Stimulated activated effector memory CD8-positive, alpha-beta T cell treated with anti-CD3 and anti-CD28 coated beads, Interleukin-12 subunit alpha, Interleukin-12 subunit beta, amount 100 ng/mL, for 72 hours (primary cell): ENCODE measurements at regions not wholly inside any gene's neighbourhood (a gene's known extent, or its start where the extent isn't known, plus 50 kb on each side); places are given as distances from the start of the nearest gene placed in this dataset.

ENCODE experiments used
- ATAC-seq: fragments of 150-1000 bp; cut with Tn5 transposase; 2 replicates; pipeline ENCODE4 v1.10.0; 2021
- DNase-seq, 2 donors: peaks; one replicate each; pipeline ENCODE4 v3.0.0; 2021 to 2022; ENCODE audit warnings: low spot score in 2 of 2
- H3K27ac Mint-ChIP-seq: one replicate; pipeline ENCODE4 v1.8.0; 2022; ENCODE audit warnings: mild to moderate bottlenecking, mixed read lengths
- H3K36me3 Mint-ChIP-seq: one replicate; pipeline ENCODE4 v1.8.0; 2022; ENCODE audit warnings: mild to moderate bottlenecking, mixed read lengths
- H3K4me1 Mint-ChIP-seq: one replicate; pipeline ENCODE4 v1.8.0; 2022; ENCODE audit warnings: mixed read lengths
- H3K4me3 Mint-ChIP-seq: one replicate; pipeline ENCODE4 v1.8.0; 2022; ENCODE audit warnings: mild to moderate bottlenecking, mixed read lengths
- H3K9me3 Mint-ChIP-seq: one replicate; pipeline ENCODE4 v1.8.0; 2022; ENCODE audit warnings: mixed read lengths

DNA sequence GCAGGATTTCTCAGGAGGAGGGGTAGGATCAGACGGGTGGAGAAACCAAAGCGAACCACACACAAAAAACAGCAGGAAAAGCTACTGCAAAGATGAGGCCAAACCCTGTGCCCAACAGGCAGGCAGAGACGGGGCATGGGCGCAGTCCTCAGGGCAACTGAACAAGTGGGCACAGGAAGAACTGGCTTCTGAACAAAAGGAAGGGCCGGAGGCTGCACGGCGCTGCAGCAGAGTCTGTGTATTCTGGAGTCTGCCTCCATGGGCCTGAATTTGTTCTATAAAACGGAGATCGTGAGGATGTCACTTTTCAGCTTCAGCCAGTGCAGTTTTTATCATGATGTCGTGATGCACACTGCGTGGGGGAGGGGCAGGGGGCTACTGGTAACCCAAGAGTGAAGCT, 1026.0 kb downstream of the TBC1D22A start:
- no peak for ATAC-seq
- no peaks in the 10 kb centered on the region for H3K9me3 Mint-ChIP-seq
- DNase-seq, result peak in 1 of 2 donors; percentile 33
- no peak overlapping the region for H3K27ac Mint-ChIP-seq
- H3K36me3 Mint-ChIP-seq, result no peaks in the 10 kb centered on the region
- H3K4me3 Mint-ChIP-seq, result no peak overlapping the region
- H3K4me1 Mint-ChIP-seq, result no peaks in the 10 kb centered on the region

DNA sequence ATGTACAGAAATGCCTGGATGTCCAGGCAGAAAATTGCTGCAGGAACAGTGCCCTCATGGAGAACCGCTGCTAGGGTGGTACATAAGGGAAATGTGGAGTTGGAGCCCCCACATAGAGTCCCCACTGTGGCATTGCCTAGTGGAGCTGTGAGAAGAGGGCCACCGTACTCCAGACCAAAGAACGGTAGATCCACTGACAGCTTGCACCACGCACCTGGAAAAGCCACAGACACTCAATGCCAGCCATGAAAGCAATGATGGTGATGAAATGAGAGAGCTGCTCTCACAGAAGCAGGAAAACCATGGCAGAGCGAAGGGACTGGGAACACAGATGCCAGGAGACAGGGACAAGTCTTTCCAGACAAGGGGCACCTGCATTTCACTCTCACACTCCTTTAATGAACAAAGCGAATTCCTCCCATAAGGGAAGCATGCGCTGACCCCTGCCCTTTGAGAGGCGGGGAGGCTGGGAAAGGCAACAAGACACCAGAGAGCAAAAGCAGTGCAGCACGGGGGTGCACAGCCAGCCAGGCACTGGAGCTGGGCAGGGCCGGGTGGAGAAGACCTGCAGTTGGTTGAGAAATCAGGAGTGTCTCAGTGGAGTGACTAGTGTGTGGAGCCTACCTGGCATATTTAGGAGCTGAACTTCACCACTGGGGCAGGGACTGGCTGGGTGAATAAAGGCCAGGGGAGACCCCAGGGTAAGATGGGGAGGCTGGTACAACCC, 1025.2 kb downstream of the TBC1D22A start:
- ATAC-seq, result no peak
- H3K27ac Mint-ChIP-seq, result no peak overlapping the region
- no peaks in the 10 kb centered on the region for H3K4me1 Mint-ChIP-seq
- no peaks in the 10 kb centered on the region for H3K36me3 Mint-ChIP-seq
- no peak overlapping the region for H3K4me3 Mint-ChIP-seq
- DNase-seq, result peak in 1 of 2 donors; percentile 38
- H3K9me3 Mint-ChIP-seq, result no peaks in the 10 kb centered on the region

DNA sequence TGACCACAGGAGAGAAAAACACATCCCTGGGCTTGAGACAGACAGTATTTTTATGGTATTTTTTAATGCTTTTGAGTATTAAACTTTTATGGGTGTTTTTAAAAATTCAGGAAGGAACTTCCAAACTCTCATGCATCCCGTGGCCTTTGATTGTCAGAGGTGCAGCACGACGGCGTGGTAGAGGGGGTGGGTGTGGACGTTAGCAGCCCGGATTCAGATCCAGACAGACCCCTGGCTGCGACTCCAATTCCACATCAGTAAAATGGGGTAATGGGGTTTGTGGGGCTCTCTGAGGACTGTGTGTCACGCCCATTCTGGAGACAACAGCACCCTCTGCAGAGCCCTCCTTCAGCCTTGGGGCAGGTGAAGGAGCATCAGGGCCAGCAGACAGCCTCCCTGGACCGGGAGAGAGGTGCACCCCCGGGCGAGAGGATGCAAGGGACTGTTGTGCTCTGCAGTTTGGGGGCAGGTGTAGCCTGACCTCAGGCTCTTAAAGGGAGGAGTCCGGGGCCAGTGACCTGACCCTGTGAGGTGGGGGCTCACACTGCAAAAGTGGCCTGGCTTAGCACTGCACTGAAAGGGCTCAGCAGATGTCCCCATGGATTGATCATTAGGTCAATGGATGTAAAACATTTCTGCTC, 1024.3 kb downstream of the TBC1D22A start:
- H3K27ac Mint-ChIP-seq, result no peak overlapping the region

DNA sequence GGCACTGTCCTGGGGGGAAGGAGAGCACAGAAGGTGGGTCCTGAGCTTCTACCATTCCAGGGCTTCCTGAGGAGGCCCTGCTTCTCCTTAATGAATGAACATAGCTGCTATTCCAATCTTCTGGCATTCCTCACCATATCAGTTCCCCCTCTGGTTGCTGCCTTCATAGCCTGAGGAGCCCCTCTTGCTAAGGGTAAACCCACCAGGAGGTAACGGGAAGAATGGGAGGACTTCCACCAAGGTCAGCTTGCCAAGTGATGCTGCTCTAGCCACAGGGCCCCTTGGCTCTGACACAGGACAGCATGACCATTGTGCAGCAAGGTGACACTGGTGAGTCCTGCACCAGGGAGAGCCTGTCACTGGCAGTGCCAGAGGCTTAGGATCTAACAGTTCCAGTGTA, 1022.5 kb downstream of the TBC1D22A start:
- H3K4me3 Mint-ChIP-seq, result no peak overlapping the region
- no peak for DNase-seq
- H3K36me3 Mint-ChIP-seq, result no peaks in the 10 kb centered on the region
- ATAC-seq, result no peak
- H3K27ac Mint-ChIP-seq, result no peak overlapping the region
- H3K4me1 Mint-ChIP-seq, result no peaks in the 10 kb centered on the region
- no peaks in the 10 kb centered on the region for H3K9me3 Mint-ChIP-seq

More for the DNA sequence above, 1024.3 kb downstream of the TBC1D22A start:
- ATAC-seq (no peak), DNase-seq (peak in 1 of 2 donors; percentile 20)
- Mint-ChIP-seq H3K36me3 (no peaks in the 10 kb centered on the region), H3K4me1 (no peaks in the 10 kb centered on the region), H3K4me3 (no peak overlapping the region), H3K9me3 (no peaks in the 10 kb centered on the region)

DNA sequence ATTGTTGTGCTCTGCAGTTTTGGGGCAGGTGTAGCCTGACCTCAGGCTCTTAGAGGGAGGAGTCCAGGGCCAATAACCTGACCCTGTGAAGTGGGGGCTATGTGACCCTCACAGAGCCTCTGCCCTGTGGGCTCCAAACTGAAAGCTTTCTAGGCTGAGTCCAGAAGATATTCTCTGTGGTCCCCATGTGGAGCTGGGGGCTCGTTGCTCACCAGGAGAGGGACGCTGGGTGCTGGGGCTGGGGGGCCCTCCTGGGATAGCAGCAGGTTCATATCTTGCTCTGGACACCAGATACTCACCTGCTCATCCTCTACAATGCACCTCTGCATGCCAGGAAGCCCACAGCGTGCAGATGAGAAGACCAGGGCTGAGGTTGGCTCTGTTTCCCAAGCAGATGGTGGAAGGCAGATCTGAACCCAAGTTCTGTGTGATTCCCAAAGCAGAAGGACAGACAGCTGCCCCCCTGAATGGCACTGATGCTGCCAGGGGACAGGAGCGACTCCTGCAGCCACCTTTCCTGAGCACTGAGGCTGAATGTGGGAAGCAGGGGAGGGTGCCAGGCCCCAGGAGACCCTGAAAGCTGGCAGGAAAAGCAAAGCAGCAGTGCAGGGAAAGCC, 1022.0 kb downstream of the TBC1D22A start:
- no peak overlapping the region for H3K4me3 Mint-ChIP-seq
- no peak overlapping the region for H3K27ac Mint-ChIP-seq
- no peaks in the 10 kb centered on the region for H3K9me3 Mint-ChIP-seq
- no peaks in the 10 kb centered on the region for H3K4me1 Mint-ChIP-seq
- H3K36me3 Mint-ChIP-seq, result no peaks in the 10 kb centered on the region
- no peak for ATAC-seq
- peak in 1 of 2 donors; percentile 34 for DNase-seq

DNA sequence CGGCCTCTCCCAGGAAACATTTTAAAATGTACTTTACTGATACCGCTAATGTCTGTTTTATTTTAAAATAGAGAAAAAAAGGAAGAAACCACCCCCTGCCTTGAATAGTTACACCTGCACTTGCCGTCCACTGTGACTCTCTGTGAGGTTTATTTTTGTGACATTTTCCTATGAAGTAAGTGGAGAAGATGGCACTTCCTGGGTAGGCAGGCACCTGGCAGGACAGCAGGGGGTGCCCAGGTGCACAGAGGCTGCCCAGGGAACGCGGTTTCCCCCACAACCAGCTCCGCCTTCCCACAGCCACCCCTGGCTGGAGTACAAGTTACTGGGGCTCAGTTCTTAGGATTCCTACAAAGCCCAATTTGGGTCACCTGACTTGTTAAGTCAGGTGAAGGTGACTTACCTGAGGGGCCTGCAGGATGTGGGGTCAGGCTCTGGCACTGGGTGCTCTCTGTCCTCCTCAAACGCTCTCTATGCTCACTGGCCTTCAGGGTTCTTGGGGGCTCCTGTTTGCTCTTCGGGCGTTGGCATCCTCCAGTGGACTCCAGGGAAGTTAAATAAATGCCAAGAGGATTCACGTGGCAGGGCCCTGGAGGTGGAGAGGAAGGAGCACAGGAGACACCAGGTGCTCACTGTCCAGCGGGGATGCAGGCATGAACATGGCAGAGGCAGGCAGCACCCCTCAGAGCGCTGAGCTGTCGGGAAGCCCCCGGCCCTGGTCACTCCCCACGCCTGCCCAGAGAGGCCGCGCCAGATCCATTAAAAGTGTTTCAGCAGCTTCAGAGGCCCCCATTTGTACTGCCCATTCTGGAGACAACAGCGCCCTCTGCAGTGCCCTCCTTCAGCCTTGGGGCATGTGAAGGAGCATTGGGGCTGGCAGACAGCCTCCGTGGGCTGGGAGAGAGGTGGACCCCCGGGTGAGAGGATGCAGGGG, 1021.2 kb downstream of the TBC1D22A start:
- H3K4me3 Mint-ChIP-seq, result no peak overlapping the region
- H3K9me3 Mint-ChIP-seq, result no peaks in the 10 kb centered on the region
- no peak overlapping the region for H3K27ac Mint-ChIP-seq
- DNase-seq (peak in 1 of 2 donors; percentile 2), ATAC-seq (no peak)
- H3K36me3 Mint-ChIP-seq, result no peaks in the 10 kb centered on the region
- no peaks in the 10 kb centered on the region for H3K4me1 Mint-ChIP-seq

DNA sequence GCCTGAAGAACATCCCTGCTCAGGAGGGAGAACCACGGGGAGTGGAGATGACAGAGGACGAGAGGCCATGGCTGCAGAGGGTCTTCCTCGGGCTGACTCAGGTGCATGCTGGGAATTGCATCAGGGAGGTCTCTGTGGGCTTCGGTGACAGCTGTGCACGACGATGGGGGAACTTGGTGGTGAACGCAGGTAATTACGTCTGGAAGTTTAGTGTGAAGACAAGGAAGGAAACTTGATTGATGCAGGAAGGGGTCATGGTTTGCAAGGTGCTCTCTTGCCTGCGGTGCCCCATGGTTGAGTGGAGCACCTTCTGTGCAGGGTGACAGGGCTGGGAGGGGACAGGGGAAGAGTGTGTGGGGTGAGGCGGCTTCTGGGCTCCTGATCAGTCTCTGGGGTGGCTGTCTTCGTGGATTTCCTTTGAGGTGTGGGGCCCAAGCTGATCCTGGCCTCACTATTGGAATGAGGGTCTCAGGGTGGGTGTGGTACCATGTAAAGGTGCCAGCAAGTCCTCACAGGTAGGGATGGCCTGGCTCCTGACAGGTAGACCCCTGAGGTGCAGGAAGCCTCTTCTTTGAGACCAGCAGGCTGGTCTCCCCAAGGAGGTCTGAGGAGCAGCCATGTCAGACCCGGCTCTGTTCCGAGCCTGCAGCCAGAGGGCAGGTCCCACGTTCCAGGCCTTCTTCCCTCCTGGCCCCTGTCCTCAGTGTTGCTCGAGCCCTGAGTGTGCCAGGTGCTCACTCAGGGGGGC, 1020.1 kb downstream of the TBC1D22A start:
- Mint-ChIP-seq H3K36me3 (no peaks in the 10 kb centered on the region), H3K9me3 (no peaks in the 10 kb centered on the region), H3K4me1 (no peaks in the 10 kb centered on the region), H3K4me3 (no peak overlapping the region), H3K27ac (no peak overlapping the region)
- no peak for ATAC-seq
- peak in 1 of 2 donors; percentile 13 for DNase-seq

DNA sequence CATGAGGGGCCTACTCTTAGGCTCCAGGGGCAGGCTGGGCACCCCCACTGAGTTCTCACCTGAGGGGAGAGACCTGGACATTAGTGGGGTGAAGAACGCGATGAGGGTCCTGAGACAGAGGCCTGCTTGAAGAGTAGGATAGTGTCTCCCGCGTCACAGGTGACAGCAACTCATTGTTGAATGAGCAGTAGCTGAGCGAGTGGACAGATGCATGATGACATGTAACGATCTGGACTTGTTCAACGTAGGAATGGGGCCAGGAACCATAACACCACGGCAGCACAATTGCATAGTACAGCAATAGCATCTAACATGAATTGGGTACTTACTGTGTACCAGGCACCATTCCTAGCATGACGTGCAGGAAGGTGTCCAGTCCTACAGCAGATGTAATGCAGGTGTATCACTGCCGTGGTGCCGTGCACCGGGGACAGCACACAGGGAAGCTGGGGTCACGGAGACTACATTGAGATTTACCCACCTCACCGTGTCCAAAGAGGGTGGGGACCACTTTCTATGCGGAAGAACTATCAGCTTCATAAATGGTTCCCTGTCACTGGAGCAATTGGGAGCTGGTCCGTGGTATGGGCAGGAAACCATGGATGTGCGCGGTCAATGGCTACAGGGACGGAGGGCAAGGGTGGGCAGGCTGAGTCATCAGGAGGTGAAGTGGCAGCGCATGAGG, 1019.1 kb downstream of the TBC1D22A start:
- no peak for DNase-seq
- no peak for ATAC-seq
- no peak overlapping the region for H3K27ac Mint-ChIP-seq
- H3K4me1 Mint-ChIP-seq, result no peaks in the 10 kb centered on the region
- no peak overlapping the region for H3K4me3 Mint-ChIP-seq
- no peaks in the 10 kb centered on the region for H3K36me3 Mint-ChIP-seq
- H3K9me3 Mint-ChIP-seq, result no peaks in the 10 kb centered on the region

DNA sequence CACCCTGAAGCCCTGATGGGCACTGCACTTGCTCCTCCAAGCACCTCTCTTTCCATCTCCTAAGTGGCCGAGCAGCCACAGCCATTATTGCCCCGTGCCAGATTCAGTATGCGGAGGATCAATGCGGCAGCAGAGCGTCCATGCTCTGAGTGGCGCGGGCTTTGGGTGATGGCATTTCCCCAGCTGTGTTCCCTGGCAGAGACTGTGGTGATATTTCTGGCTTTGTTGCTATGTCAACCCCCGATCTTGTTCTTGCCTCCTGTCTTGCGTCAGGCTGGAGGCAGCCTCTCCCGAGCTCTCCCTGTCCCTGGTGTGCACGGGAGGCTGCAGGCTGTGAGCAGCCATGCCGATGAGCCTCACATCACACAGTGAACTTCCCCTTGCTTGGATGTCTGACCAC, 1018.6 kb downstream of the TBC1D22A start:
- Mint-ChIP-seq H3K36me3 (no peaks in the 10 kb centered on the region), H3K9me3 (no peaks in the 10 kb centered on the region), H3K4me1 (no peaks in the 10 kb centered on the region), H3K27ac (no peak overlapping the region), H3K4me3 (no peak overlapping the region)
- no peak for DNase-seq
- no peak for ATAC-seq

DNA sequence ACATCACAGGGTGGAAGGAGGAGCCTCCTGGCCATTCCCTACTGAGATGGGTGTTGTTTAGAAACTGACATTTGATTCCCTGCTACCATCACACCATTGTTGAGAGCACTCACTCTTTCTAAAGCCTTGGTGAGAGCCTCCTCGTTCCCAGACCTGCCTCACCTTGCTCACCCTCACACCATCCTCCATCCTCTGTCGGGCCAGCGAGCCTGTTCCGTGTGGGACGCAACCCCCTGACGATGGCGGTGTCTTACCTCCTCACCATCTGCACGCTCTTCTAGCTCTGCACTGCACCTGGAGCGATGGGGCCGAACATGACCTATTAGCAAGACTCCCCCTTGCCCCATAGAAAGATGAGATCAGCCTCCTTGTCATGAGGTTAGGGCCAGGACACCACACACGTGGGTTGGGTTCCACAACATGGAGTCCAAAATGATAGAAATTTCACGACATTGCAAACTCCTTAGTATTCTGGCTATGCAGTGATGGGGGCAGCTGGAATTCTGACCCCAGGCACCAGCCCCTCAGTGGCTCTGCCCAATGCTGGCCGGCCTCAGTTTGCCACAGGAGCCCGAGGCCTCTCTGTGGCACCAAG, 1017.9 kb downstream of the TBC1D22A start:
- H3K9me3 Mint-ChIP-seq, result no peaks in the 10 kb centered on the region
- no peaks in the 10 kb centered on the region for H3K36me3 Mint-ChIP-seq
- no peak for ATAC-seq
- no peaks in the 10 kb centered on the region for H3K4me1 Mint-ChIP-seq
- no peak overlapping the region for H3K27ac Mint-ChIP-seq
- H3K4me3 Mint-ChIP-seq, result no peak overlapping the region
- DNase-seq, result no peak

DNA sequence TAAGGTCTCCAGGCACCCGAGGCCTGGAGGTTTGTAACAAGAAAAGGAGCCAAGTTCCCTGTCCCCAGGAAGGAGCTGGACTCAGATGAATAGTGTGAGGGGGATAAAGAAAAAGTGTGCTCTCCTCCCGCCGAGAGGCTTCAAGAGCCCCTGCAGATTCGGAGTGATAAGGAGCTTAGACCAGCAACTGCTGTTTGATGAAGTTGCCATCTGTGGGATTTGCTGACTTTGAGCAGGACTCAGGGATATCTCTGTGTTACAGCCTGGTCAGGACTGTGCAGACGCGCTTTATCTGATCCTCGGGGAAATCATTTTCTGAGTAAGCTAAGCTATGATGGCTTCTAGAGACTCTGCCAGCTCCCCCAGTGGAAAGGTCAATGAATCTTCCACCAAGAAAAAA, 1017.0 kb downstream of the TBC1D22A start:
- H3K9me3 Mint-ChIP-seq, result no peaks in the 10 kb centered on the region
- H3K36me3 Mint-ChIP-seq, result no peaks in the 10 kb centered on the region
- H3K27ac Mint-ChIP-seq, result no peak overlapping the region
- DNase-seq, result no peak
- H3K4me1 Mint-ChIP-seq, result no peaks in the 10 kb centered on the region
- no peak overlapping the region for H3K4me3 Mint-ChIP-seq
- no peak for ATAC-seq

DNA sequence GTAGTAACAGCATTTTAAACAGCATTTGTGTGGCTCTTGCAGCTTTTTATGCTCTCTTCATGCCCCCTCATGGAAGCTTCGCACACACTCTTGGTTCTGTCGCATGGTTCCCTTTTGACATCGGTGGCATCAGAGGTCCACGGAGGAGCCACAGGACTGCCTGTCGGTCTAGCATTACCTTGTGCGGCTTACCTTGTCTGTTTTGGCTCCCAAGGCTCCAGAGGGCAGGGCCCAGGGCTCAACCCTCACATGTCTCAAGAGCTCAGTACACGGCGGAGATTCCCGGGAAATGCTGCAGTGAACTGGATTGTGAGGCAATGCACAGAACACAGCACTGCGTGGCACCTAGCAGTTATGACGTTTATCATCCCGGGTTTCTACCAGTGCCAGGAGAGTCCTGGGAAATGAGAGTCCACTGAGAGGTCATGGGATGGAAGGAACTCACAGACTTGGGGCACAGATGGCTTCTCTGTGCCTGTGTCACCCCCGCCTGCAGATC, 1015.8 kb downstream of the TBC1D22A start:
- H3K4me1 Mint-ChIP-seq, result no peaks in the 10 kb centered on the region
- H3K9me3 Mint-ChIP-seq, result no peaks in the 10 kb centered on the region
- H3K4me3 Mint-ChIP-seq, result no peak overlapping the region
- no peak overlapping the region for H3K27ac Mint-ChIP-seq
- ATAC-seq (no peak), DNase-seq (no peak)
- H3K36me3 Mint-ChIP-seq, result no peaks in the 10 kb centered on the region

DNA sequence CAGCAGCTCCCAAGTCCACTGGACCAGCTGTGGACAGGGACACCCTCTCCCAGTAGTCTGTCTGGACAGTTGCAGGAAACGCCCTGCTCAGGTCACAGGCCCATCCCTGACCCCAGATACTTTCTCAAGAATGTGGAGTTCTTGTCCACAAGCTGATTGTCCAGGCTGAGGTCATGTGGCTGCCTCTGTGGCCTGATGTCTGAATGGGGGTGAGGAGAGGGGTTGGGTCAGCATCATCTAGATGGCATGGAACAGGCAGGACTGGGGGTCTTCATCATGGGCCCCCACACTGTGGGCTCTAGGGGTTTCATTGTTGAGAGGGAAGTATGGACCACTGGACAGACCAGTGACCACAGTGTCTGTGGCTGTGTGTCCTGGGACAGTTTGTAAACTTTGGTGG, 1015.0 kb downstream of the TBC1D22A start:
- Mint-ChIP-seq H3K4me3 (no peak overlapping the region), H3K9me3 (no peaks in the 10 kb centered on the region), H3K27ac (no peak overlapping the region), H3K4me1 (no peaks in the 10 kb centered on the region), H3K36me3 (no peaks in the 10 kb centered on the region)
- no peak for ATAC-seq
- no peak for DNase-seq

DNA sequence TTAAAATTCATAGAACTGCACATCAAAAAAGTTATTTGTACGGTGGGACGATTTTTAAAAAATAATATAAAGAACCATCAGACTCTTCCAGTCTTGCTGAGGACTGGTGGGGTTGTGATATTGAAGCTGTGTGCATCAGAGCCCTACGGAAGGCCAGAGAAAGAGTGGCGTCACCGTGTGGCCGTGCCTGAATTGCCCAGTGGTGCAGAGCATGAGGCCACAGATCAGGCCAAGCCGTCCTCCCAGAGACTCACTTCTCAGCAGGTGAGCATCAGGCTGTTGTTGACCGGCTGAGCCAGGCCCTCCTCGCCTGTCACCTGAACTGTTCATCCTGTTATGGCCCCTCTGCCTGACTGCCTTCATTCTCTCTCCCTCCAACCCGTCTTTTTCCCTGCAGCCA, 1013.9 kb downstream of the TBC1D22A start:
- H3K4me1 Mint-ChIP-seq, result no peaks in the 10 kb centered on the region
- no peaks in the 10 kb centered on the region for H3K9me3 Mint-ChIP-seq
- no peak overlapping the region for H3K27ac Mint-ChIP-seq
- DNase-seq (no peak), ATAC-seq (no peak)
- no peak overlapping the region for H3K4me3 Mint-ChIP-seq
- H3K36me3 Mint-ChIP-seq, result no peaks in the 10 kb centered on the region
